ENCODE measurements at regions not wholly inside any gene's neighbourhood (a gene's known extent, or its start where the extent isn't known, plus 50 kb on each side); places are given as distances from the start of the nearest gene placed in this dataset.

DNA sequence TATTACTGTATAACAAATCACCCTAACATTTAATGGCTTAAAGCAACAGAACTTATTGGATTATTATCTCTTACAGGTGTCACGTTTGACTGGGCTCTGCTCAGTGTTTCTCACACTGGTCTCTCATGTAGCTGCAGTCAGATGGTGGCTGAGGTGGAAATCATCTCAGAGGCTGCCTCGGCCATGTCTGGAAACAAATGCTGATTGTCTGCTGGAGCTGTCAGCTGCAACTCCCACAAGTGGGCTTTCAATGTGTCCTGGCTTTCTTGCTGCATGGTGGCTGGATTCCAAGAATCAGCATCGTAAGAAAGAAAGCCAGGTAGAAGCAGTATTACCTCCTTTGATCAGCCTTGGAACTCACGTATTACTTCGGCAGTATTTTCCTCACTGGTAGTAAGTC, 277.6 kb downstream of the SPANXN1 start:
- TF ChIP-seq HDAC6 (IDR thresholded peaks at IDR 0.05; ENCODE audit: low read depth, low read length) = no peak
- TF ChIP-seq ARNTL (CRISPR knock-in tag; IDR thresholded peaks at IDR 0.05) = no peak
- no peak for TF ChIP-seq POLR2AphosphoS5 (IDR thresholded peaks at IDR 0.05; ENCODE audit: low read depth, low read length)
- no peak for TF ChIP-seq ZNF709 (CRISPR knock-in tag; IDR thresholded peaks at IDR 0.05)
- no peak for TF ChIP-seq GLI4 (CRISPR knock-in tag; IDR thresholded peaks at IDR 0.05; ENCODE audit: borderline replicate concordance)
- no peak for TF ChIP-seq YY1 (IDR thresholded peaks at IDR 0.05; ENCODE audit: insufficient read depth, insufficient replicate concordance, low read depth, low read length)

All from HepG2 (cell line).